H9 (cell line): ENCODE measurements at regions not wholly inside any gene's neighbourhood (a gene's known extent, or its start where the extent isn't known, plus 50 kb on each side); places are given as distances from the start of the nearest gene placed in this dataset.

Experiments
- DNase-seq: peaks from one replicate; pipeline ENCODE4 v3.0.0-alpha.2; 2017
- H2AFZ ChIP-seq: one replicate; pipeline ENCODE4 v1.6.1; 2013; ENCODE audit warnings: mild to moderate bottlenecking, low read length, control low read depth, moderate library complexity
- H2AK5ac ChIP-seq: 2 replicates; pipeline ENCODE4 v1.6.1; 2013; ENCODE audit warnings: low read length, control low read depth, mixed read lengths; ENCODE audit not compliant: insufficient read length
- H2BK120ac ChIP-seq: one replicate; pipeline ENCODE4 v1.6.1; 2013; ENCODE audit warnings: low read depth, mild to moderate bottlenecking, low read length, control low read depth, inconsistent platforms; ENCODE audit not compliant: poor library complexity, severe bottlenecking
- H2BK12ac ChIP-seq: 2 replicates; pipeline ENCODE4 v1.6.1; 2013; ENCODE audit warnings: low read length, control low read depth, mixed read lengths, low read depth; ENCODE audit not compliant: insufficient read length
- H2BK15ac ChIP-seq: 2 replicates; pipeline ENCODE4 v1.6.1; 2013; ENCODE audit warnings: low read depth, low read length, control low read depth
- H2BK20ac ChIP-seq: one replicate; pipeline ENCODE4 v1.6.1; 2013; ENCODE audit warnings: low read depth, mild to moderate bottlenecking, low read length, control low read depth, inconsistent platforms; ENCODE audit not compliant: poor library complexity, severe bottlenecking
- H2BK5ac ChIP-seq: 2 replicates; pipeline ENCODE4 v1.6.1; 2013; ENCODE audit warnings: low read length, control low read depth, mixed read lengths; ENCODE audit not compliant: insufficient read length
- H3K14ac ChIP-seq: 2 replicates; pipeline ENCODE4 v1.6.1; 2013; ENCODE audit warnings: low read length, control low read depth; ENCODE audit not compliant: insufficient read depth
- H3K18ac ChIP-seq: 2 replicates; pipeline ENCODE4 v1.6.1; 2013; ENCODE audit warnings: low read depth, mild to moderate bottlenecking, mixed read lengths, low read length, control low read depth; ENCODE audit not compliant: insufficient read length
- H3K23ac ChIP-seq: 2 replicates; pipeline ENCODE4 v1.6.1; 2013; ENCODE audit warnings: low read length, control low read depth, mixed read lengths, low read depth; ENCODE audit not compliant: insufficient read length
- H3K23me2 ChIP-seq: 2 replicates; pipeline ENCODE4 v1.6.1; 2013; ENCODE audit warnings: low read depth, mild to moderate bottlenecking, mixed read lengths, low read length, control low read depth; ENCODE audit not compliant: insufficient read length, poor library complexity, severe bottlenecking
- H3K27ac ChIP-seq: 2 replicates; pipeline ENCODE4 v1.5.1; 2013; ENCODE audit warnings: low read length, control low read depth, mixed read lengths, low read depth; ENCODE audit not compliant: insufficient read length
- H3K27me3 ChIP-seq: 2 replicates; pipeline ENCODE4 v1.6.1; 2013; ENCODE audit warnings: low read length, control low read depth, inconsistent platforms; ENCODE audit not compliant: insufficient read depth
- H3K4ac ChIP-seq: 2 replicates; pipeline ENCODE4 v1.6.1; 2013; ENCODE audit warnings: low read depth, mild to moderate bottlenecking, control low read depth, inconsistent platforms, low read length, moderate library complexity
- H3K4me1 ChIP-seq: 2 replicates; pipeline ENCODE4 v1.6.1; 2013; ENCODE audit warnings: low read length, control low read depth, inconsistent platforms; ENCODE audit not compliant: insufficient read depth
- H3K4me2 ChIP-seq: 2 replicates; pipeline ENCODE4 v1.6.1; 2013; ENCODE audit warnings: low read length, control low read depth, mixed read lengths; ENCODE audit not compliant: insufficient read length, insufficient read depth
- H3K56ac ChIP-seq: 2 replicates; pipeline ENCODE4 v1.6.1; 2013; ENCODE audit warnings: low read depth, mild to moderate bottlenecking, mixed read lengths, low read length, control low read depth; ENCODE audit not compliant: insufficient read length
- H3K79me1 ChIP-seq: 2 replicates; pipeline ENCODE4 v1.6.1; 2013; ENCODE audit warnings: low read depth, mild to moderate bottlenecking, moderate library complexity, low read length, control low read depth, inconsistent platforms; ENCODE audit not compliant: insufficient read depth, poor library complexity, severe bottlenecking
- H3K79me2 ChIP-seq: 2 replicates; pipeline ENCODE4 v1.6.1; 2013; ENCODE audit warnings: low read length, control low read depth, inconsistent platforms; ENCODE audit not compliant: insufficient read depth
- H3K9ac ChIP-seq: 2 replicates; pipeline ENCODE4 v1.6.1; 2013; ENCODE audit warnings: low read length, control low read depth, mixed read lengths; ENCODE audit not compliant: insufficient read length; ENCODE audit errors: extremely low read depth
- H3K9me3 ChIP-seq: one replicate; pipeline ENCODE4 v1.6.1; 2013; ENCODE audit warnings: low read depth, low read length, inconsistent platforms; ENCODE audit not compliant: control insufficient read depth
- H3T11ph ChIP-seq: one replicate; pipeline ENCODE4 v1.6.1; 2013; ENCODE audit warnings: mild to moderate bottlenecking, low read length, control low read depth, inconsistent platforms
- H4K20me1 ChIP-seq: one replicate; pipeline ENCODE4 v1.6.1; 2013; ENCODE audit not compliant: control insufficient read depth, insufficient read length, insufficient read depth
- H4K5ac ChIP-seq: 2 replicates; pipeline ENCODE4 v1.6.1; 2013; ENCODE audit warnings: low read depth, mild to moderate bottlenecking, mixed read lengths, low read length, control low read depth; ENCODE audit not compliant: insufficient read length
- H4K8ac ChIP-seq: replicated peaks from 2 replicates; pipeline ENCODE4 v1.6.1; 2013; ENCODE audit warnings: low read length, control low read depth, mixed read lengths, low read depth; ENCODE audit not compliant: insufficient read length
- H4K91ac ChIP-seq: 2 replicates; pipeline ENCODE4 v1.6.1; 2013; ENCODE audit warnings: low read depth, mild to moderate bottlenecking, moderate library complexity, mixed read lengths, low read length, control low read depth; ENCODE audit not compliant: insufficient read length
- H3K27ac Mint-ChIP-seq, 3 experiments: 2 replicates in 2 of 3; 3 replicates in 1 of 3; pipeline ENCODE4 v1.8.0; 2020 to 2021; ENCODE audit warnings: mixed read lengths in 3 of 3, mild to moderate bottlenecking in 1 of 3, moderate library complexity in 1 of 3
- H3K27me3 Mint-ChIP-seq: 2 replicates; pipeline ENCODE4 v1.8.0; 2021; ENCODE audit warnings: low read depth, mild to moderate bottlenecking, moderate library complexity, mixed read lengths
- H3K36me3 Mint-ChIP-seq, 3 experiments: 2 replicates in 2 of 3; 3 replicates in 1 of 3; pipeline ENCODE4 v1.8.0; 2020 to 2021; ENCODE audit warnings: low read depth in 3 of 3, mixed read lengths in 3 of 3; ENCODE audit not compliant: insufficient read depth in 1 of 3
- H3K4me1 Mint-ChIP-seq, 2 experiments: 2 replicates each; pipeline ENCODE4 v1.8.0; 2020; ENCODE audit warnings: mixed read lengths in 2 of 2
- H3K4me3 Mint-ChIP-seq, 2 experiments: 2 replicates in 1 of 2; 3 replicates in 1 of 2; pipeline ENCODE4 v1.8.0; 2020 to 2021; ENCODE audit warnings: mild to moderate bottlenecking in 2 of 2, mixed read lengths in 2 of 2, moderate library complexity in 1 of 2
- H3K9me3 Mint-ChIP-seq, 2 experiments: 2 replicates in 1 of 2; 3 replicates in 1 of 2; pipeline ENCODE4 v1.8.0; 2020; ENCODE audit warnings: mild to moderate bottlenecking in 2 of 2, mixed read lengths in 2 of 2, moderate library complexity in 1 of 2
- CTCF ChIP-seq: fragments of 200-600 bp; sonication (generic); conservative IDR thresholded peaks from 3 replicates; pipeline ENCODE4 v1.8.0; 2021; ENCODE audit warnings: antibody characterized with exemption, mild to moderate bottlenecking
- WGBS: extraction: QIAGEN DNeasy Blood & Tissue Kit; methylation state at CpG from one replicate; pipeline ENCODE4 v1.1.7; 2013; ENCODE audit warnings: missing lambda C conversion rate, low lambda C conversion rate, mixed read lengths; ENCODE audit not compliant: insufficient read length; ENCODE audit errors: extremely low coverage; 5-methylcytosine and 5-hydroxymethylcytosine counted together

- TF ChIP-seq CTCF = peak; percentile 45; the same call in 2 of the 3 replicates
- no peaks in the 10 kb centered on the region for H3K36me3 Mint-ChIP-seq
- Histone ChIP-seq H3K79me2 (no peaks in the 10 kb centered on the region), H3K18ac (no peak overlapping the region), H3K4me1 (peaks cover 3% of the 10 kb centered on the region; the same call in 1 of the 2 replicates), H2BK15ac (no peak overlapping the region), H4K8ac (no peak overlapping the region), H4K91ac (no peak overlapping the region), H2BK5ac (no peak overlapping the region), H3T11ph (no peak overlapping the region), H3K9ac (no peak overlapping the region), H3K27me3 (no peaks in the 10 kb centered on the region; the same call in 1 of the 2 replicates), H3K23me2 (no peaks in the 10 kb centered on the region), H2AK5ac (no peak overlapping the region), H2BK12ac (no peak overlapping the region), H3K79me1 (no peaks in the 10 kb centered on the region), H3K4ac (no peak overlapping the region), H2AFZ (no peak overlapping the region), H3K9me3 (no peaks in the 10 kb centered on the region), H3K56ac (no peak overlapping the region), H3K27ac (no peak overlapping the region), H3K23ac (no peak overlapping the region), H3K14ac (no peak overlapping the region), H4K5ac (no peak overlapping the region), H2BK20ac (no peak overlapping the region), H2BK120ac (no peak overlapping the region), H4K20me1 (no peaks in the 10 kb centered on the region), H3K4me2 (no peak overlapping the region)
- no peak overlapping the region for H3K27ac Mint-ChIP-seq
- no peak overlapping the region for H3K4me3 Mint-ChIP-seq
- H3K27me3 Mint-ChIP-seq = peaks cover 50% of the 10 kb centered on the region
- WGBS = no CpG with 5 or more reads among the region's 8 CpGs
- DNase-seq = no peak
- no peaks in the 10 kb centered on the region for H3K9me3 Mint-ChIP-seq
- H3K4me1 Mint-ChIP-seq = peaks cover 8 to 10% of the 10 kb centered on the region in 2 experiments
These were observed 316.1 kb upstream of the CDH4 start for GRCh38 chr20:60935971-60936370.
